ENCODE measurements at regions not wholly inside any gene's neighbourhood (a gene's known extent, or its start where the extent isn't known, plus 50 kb on each side); places are given as distances from the start of the nearest gene placed in this dataset.

DNA sequence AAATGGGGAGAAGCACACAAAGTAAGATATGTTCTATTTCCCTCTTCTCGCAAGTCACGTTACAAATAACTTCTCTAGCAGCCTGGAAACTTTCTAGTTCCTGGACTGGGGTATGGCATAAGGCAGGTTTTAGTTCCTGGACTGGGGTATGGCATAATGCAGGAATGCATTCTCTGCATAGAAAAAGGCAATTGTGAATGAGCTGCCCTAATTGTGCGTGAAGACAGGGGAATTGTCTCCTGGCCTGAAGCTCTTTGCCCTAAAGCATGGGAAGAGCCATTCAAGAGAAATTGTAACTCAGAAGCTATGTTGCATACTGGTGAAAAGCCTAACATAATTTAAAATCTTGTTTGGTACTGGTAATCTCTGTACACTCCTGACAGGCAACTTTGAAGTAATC, 54.3 kb upstream of the CBLB start:
- no peak for DNase-seq
- no peak for ATAC-seq (ENCODE audit: low FRiP score)
- intact Hi-C loops (cut with DNase I): no loop called here
- Histone ChIP-seq H3K4me1 (ENCODE audit: control insufficient read depth in 1 of 2, insufficient read depth in 2 of 2, low read length in 2 of 2) (no peaks in the 10 kb centered on the region), H3K4me3 (ENCODE audit: low read length in 2 of 2) (no peak overlapping the region), H3K27ac (ENCODE audit: low read depth in 1 of 2, low read length in 2 of 2) (no peak overlapping the region), H3K27me3 (ENCODE audit: control insufficient read depth in 1 of 2, insufficient read depth in 2 of 2, low read length in 1 of 2) (no peaks in the 10 kb centered on the region), H3K9me3 (ENCODE audit: control insufficient read depth, low read length) (no peaks in the 10 kb centered on the region), H3K36me3 (ENCODE audit: control insufficient read depth in 1 of 2, insufficient read depth in 2 of 2, low read length in 1 of 2) (no peaks in the 10 kb centered on the region)
- WGBS, 2 donors: 96 to 97% methylated on average over 3 of the region's 3 CpGs

DNA sequence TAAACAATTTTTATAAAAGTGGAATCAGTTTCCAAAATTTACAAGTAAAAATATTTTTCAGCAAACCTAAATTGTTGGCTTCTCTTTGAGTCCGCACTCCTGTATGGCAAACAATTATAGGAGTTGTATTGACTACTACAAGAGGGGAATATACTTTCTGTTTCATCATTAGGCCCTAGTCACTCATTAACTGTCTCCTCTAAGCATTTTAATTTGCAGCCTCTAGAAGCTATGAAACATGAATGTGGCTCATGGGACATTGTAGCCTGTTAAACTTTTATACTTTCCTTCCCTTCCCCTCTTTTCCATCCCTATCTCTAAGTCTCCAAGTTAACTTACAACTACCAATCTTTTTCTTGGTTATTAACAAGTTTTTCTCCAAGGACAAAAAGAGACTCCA, 58.9 kb upstream of the CBLB start:
- Histone ChIP-seq H3K4me3 (ENCODE audit: low read length in 2 of 2) (no peak overlapping the region), H3K4me1 (ENCODE audit: control insufficient read depth in 1 of 2, insufficient read depth in 2 of 2, low read length in 2 of 2) (no peaks in the 10 kb centered on the region), H3K9me3 (ENCODE audit: control insufficient read depth, low read length) (no peaks in the 10 kb centered on the region), H3K36me3 (ENCODE audit: control insufficient read depth in 1 of 2, insufficient read depth in 2 of 2, low read length in 1 of 2) (no peaks in the 10 kb centered on the region), H3K27me3 (ENCODE audit: control insufficient read depth in 1 of 2, insufficient read depth in 2 of 2, low read length in 1 of 2) (no peaks in the 10 kb centered on the region), H3K27ac (ENCODE audit: low read depth in 1 of 2, low read length in 2 of 2) (no peak overlapping the region)
- intact Hi-C loops (cut with DNase I): no loop called here
- ATAC-seq (ENCODE audit: low FRiP score) (no peak), DNase-seq (no peak)
- WGBS, 2 donors: 99 to 100% methylated on average over 1 of the region's 1 CpG

- H3K4me1 ChIP-seq (ENCODE audit: control insufficient read depth in 1 of 2, insufficient read depth in 2 of 2, low read length in 2 of 2): no peaks in the 10 kb centered on the region
- no peaks in the 10 kb centered on the region for H3K9me3 ChIP-seq (ENCODE audit: control insufficient read depth, low read length)
- no peak for ATAC-seq (ENCODE audit: low FRiP score)
- DNase-seq: no peak
- H3K36me3 ChIP-seq (ENCODE audit: control insufficient read depth in 1 of 2, insufficient read depth in 2 of 2, low read length in 1 of 2): no peaks in the 10 kb centered on the region
- H3K27me3 ChIP-seq (ENCODE audit: control insufficient read depth in 1 of 2, insufficient read depth in 2 of 2, low read length in 1 of 2): no peaks in the 10 kb centered on the region
- H3K4me3 ChIP-seq (ENCODE audit: low read length in 2 of 2): no peak overlapping the region
- H3K27ac ChIP-seq (ENCODE audit: low read depth in 1 of 2, low read length in 2 of 2): no peak overlapping the region
- intact Hi-C loops (cut with DNase I): no loop called here
- WGBS, 2 donors: 83 to 86% methylated on average over 3 of the region's 3 CpGs
Measured at GRCh38 chr3:105930733-105931132, 61.9 kb upstream of the CBLB start.

- 30 to 46% methylated on average over 2 of the region's 2 CpGs for WGBS, 2 donors
- intact Hi-C loops (cut with DNase I): no loop called here
Measured at GRCh38 chr3:105931500-105931899, 62.7 kb upstream of the CBLB start.

DNA sequence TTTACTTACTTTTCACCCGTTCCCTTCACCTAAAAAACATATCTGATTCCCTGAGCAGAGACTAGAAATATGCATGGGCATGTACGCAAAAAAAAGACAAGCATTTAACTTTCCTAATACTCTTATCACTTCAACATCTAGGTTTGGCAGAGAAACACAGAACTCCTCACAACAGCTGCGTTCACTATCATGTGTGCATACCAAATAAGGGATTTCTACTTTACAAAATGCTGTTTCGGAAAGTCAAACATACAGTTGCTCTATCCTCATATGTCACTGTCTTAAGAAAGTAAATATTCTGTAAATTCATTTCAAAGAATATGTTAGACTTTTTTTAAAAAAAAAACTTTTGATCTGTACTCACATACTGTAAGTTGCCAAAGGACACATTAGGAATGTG, 65.1 kb upstream of the CBLB start:
- Histone ChIP-seq H3K36me3 (ENCODE audit: control insufficient read depth in 1 of 2, insufficient read depth in 2 of 2, low read length in 1 of 2) (no peaks in the 10 kb centered on the region), H3K4me3 (ENCODE audit: low read length in 2 of 2) (no peak overlapping the region), H3K27ac (ENCODE audit: low read depth in 1 of 2, low read length in 2 of 2) (no peak overlapping the region), H3K4me1 (ENCODE audit: control insufficient read depth in 1 of 2, insufficient read depth in 2 of 2, low read length in 2 of 2) (peaks cover 0 to 1% of the 10 kb centered on the region in 2 donors), H3K9me3 (ENCODE audit: control insufficient read depth, low read length) (no peaks in the 10 kb centered on the region), H3K27me3 (ENCODE audit: control insufficient read depth in 1 of 2, insufficient read depth in 2 of 2, low read length in 1 of 2) (no peaks in the 10 kb centered on the region)
- no peak for ATAC-seq (ENCODE audit: low FRiP score)
- DNase-seq: no peak
- intact Hi-C loops (cut with DNase I): no loop called here
- WGBS, 2 donors: 16 to 20% methylated on average over 4 of the region's 4 CpGs

More at GRCh38 chr3:105931500-105931899, 62.7 kb upstream of the CBLB start:
- no peaks in the 10 kb centered on the region for H3K9me3 ChIP-seq (ENCODE audit: control insufficient read depth, low read length)
- H3K4me3 ChIP-seq (ENCODE audit: low read length in 2 of 2): no peak overlapping the region
- no peak for ATAC-seq (ENCODE audit: low FRiP score)
- DNase-seq: no peak
- no peaks in the 10 kb centered on the region for H3K4me1 ChIP-seq (ENCODE audit: control insufficient read depth in 1 of 2, insufficient read depth in 2 of 2, low read length in 2 of 2)
- no peaks in the 10 kb centered on the region for H3K27me3 ChIP-seq (ENCODE audit: control insufficient read depth in 1 of 2, insufficient read depth in 2 of 2, low read length in 1 of 2)
- H3K27ac ChIP-seq (ENCODE audit: low read depth in 1 of 2, low read length in 2 of 2): no peak overlapping the region
- no peaks in the 10 kb centered on the region for H3K36me3 ChIP-seq (ENCODE audit: control insufficient read depth in 1 of 2, insufficient read depth in 2 of 2, low read length in 1 of 2)

- 3 to 4% methylated on average over 3 of the region's 3 CpGs for WGBS, 2 donors
- Histone ChIP-seq H3K9me3 (ENCODE audit: control insufficient read depth, low read length) (no peaks in the 10 kb centered on the region), H3K4me1 (ENCODE audit: control insufficient read depth in 1 of 2, insufficient read depth in 2 of 2, low read length in 2 of 2) (peaks cover 0 to 2% of the 10 kb centered on the region in 2 donors), H3K27me3 (ENCODE audit: control insufficient read depth in 1 of 2, insufficient read depth in 2 of 2, low read length in 1 of 2) (no peaks in the 10 kb centered on the region), H3K27ac (ENCODE audit: low read depth in 1 of 2, low read length in 2 of 2) (no peak overlapping the region), H3K36me3 (ENCODE audit: control insufficient read depth in 1 of 2, insufficient read depth in 2 of 2, low read length in 1 of 2) (no peaks in the 10 kb centered on the region), H3K4me3 (ENCODE audit: low read length in 2 of 2) (peak overlapping the region; percentile 4 to 28)
- ATAC-seq (ENCODE audit: low FRiP score) (peak; percentile 57), DNase-seq (no peak)
- intact Hi-C loops (cut with DNase I): no loop called here
Measured at GRCh38 chr3:105938101-105938500, 69.3 kb upstream of the CBLB start.

GRCh38 chr3:105938806-105939205, 70.0 kb upstream of the CBLB start:
- WGBS, 2 donors: 41 to 48% methylated on average over 2 of the region's 2 CpGs
- Histone ChIP-seq H3K9me3 (ENCODE audit: control insufficient read depth, low read length) (no peaks in the 10 kb centered on the region), H3K27me3 (ENCODE audit: control insufficient read depth in 1 of 2, insufficient read depth in 2 of 2, low read length in 1 of 2) (no peaks in the 10 kb centered on the region)

GRCh38 chr3:105944276-105944675, 75.5 kb upstream of the CBLB start:
- intact Hi-C loops (cut with DNase I): no loop called here
- no peak for DNase-seq

More at GRCh38 chr3:105938806-105939205, 70.0 kb upstream of the CBLB start:
- intact Hi-C loops (cut with DNase I): no loop called here
- H3K4me3 ChIP-seq (ENCODE audit: low read length in 2 of 2): no peak overlapping the region
- no peaks in the 10 kb centered on the region for H3K36me3 ChIP-seq (ENCODE audit: control insufficient read depth in 1 of 2, insufficient read depth in 2 of 2, low read length in 1 of 2)
- peaks cover 0 to 2% of the 10 kb centered on the region in 2 donors for H3K4me1 ChIP-seq (ENCODE audit: control insufficient read depth in 1 of 2, insufficient read depth in 2 of 2, low read length in 2 of 2)
- no peak overlapping the region for H3K27ac ChIP-seq (ENCODE audit: low read depth in 1 of 2, low read length in 2 of 2)
- DNase-seq: no peak
- no peak for ATAC-seq (ENCODE audit: low FRiP score)

GRCh38 chr3:105944721-105945120, 75.9 kb upstream of the CBLB start:
- intact Hi-C loops (cut with DNase I): no loop called here
- Histone ChIP-seq H3K27me3 (ENCODE audit: control insufficient read depth in 1 of 2, insufficient read depth in 2 of 2, low read length in 1 of 2) (no peaks in the 10 kb centered on the region), H3K9me3 (ENCODE audit: control insufficient read depth, low read length) (no peaks in the 10 kb centered on the region), H3K36me3 (ENCODE audit: control insufficient read depth in 1 of 2, insufficient read depth in 2 of 2, low read length in 1 of 2) (no peaks in the 10 kb centered on the region), H3K27ac (ENCODE audit: low read depth in 1 of 2, low read length in 2 of 2) (no peak overlapping the region), H3K4me3 (ENCODE audit: low read length in 2 of 2) (no peak overlapping the region), H3K4me1 (ENCODE audit: control insufficient read depth in 1 of 2, insufficient read depth in 2 of 2, low read length in 2 of 2) (no peaks in the 10 kb centered on the region)
- DNase-seq: no peak
- WGBS, 2 donors: 82 to 85% methylated on average over 3 of the region's 3 CpGs
- ATAC-seq (ENCODE audit: low FRiP score): no peak

More at GRCh38 chr3:105944276-105944675, 75.5 kb upstream of the CBLB start:
- Histone ChIP-seq H3K9me3 (ENCODE audit: control insufficient read depth, low read length) (no peaks in the 10 kb centered on the region), H3K4me1 (ENCODE audit: control insufficient read depth in 1 of 2, insufficient read depth in 2 of 2, low read length in 2 of 2) (no peaks in the 10 kb centered on the region), H3K4me3 (ENCODE audit: low read length in 2 of 2) (no peak overlapping the region), H3K27me3 (ENCODE audit: control insufficient read depth in 1 of 2, insufficient read depth in 2 of 2, low read length in 1 of 2) (no peaks in the 10 kb centered on the region), H3K27ac (ENCODE audit: low read depth in 1 of 2, low read length in 2 of 2) (no peak overlapping the region), H3K36me3 (ENCODE audit: control insufficient read depth in 1 of 2, insufficient read depth in 2 of 2, low read length in 1 of 2) (no peaks in the 10 kb centered on the region)
- no peak for ATAC-seq (ENCODE audit: low FRiP score)

All from aorta (tissue), 5 donors.